Liver (tissue), 3 donors: ENCODE measurements at regions not wholly inside any gene's neighbourhood (a gene's known extent, or its start where the extent isn't known, plus 50 kb on each side); places are given as distances from the start of the nearest gene placed in this dataset.

Experiments
- CTCF ChIP-seq: fragments of 150-350 bp; IDR thresholded peaks from 2 replicates; pipeline ENCODE4 v1.5.1; 2017; ENCODE audit warnings: improper control_type of control experiment, low read depth, low read length; ENCODE audit not compliant: missing input control
- EGR1 ChIP-seq, 2 donors: IDR thresholded peaks; 2 replicates each; pipeline ENCODE4 v1.6.1; 2016 to 2018; ENCODE audit warnings: antibody characterized with exemption in 2 of 2, low read depth in 2 of 2
- HNF4A ChIP-seq, 2 donors: conservative IDR thresholded peaks; 2 replicates each; pipeline ENCODE4 v1.6.1; 2016; ENCODE audit warnings: antibody characterized with exemption in 2 of 2, mild to moderate bottlenecking in 2 of 2
- MAX ChIP-seq: IDR thresholded peaks from 2 replicates; pipeline ENCODE4 v1.6.1; 2016; ENCODE audit warnings: antibody characterized with exemption
- REST ChIP-seq: IDR thresholded peaks from 2 replicates; pipeline ENCODE4 v1.6.1; 2016; ENCODE audit warnings: antibody characterized with exemption, mild to moderate bottlenecking
- RXRA ChIP-seq, 2 donors: IDR thresholded peaks; 2 replicates each; pipeline ENCODE4 v1.6.1; 2017 to 2018; ENCODE audit warnings: antibody characterized with exemption in 2 of 2, mild to moderate bottlenecking in 1 of 2
- TAF1 ChIP-seq: conservative IDR thresholded peaks from 2 replicates; pipeline ENCODE4 v1.6.1; 2016; ENCODE audit warnings: antibody characterized with exemption, mild to moderate bottlenecking
- donor health status: healthy.
- donor health status: healthy.

GRCh38 chr1:209160230-209160629 is 423.3 kb upstream of the CAMK1G start:
- TF ChIP-seq HNF4A (conservative IDR thresholded peaks at IDR 0.05) (no peak), TAF1 (no peak), CTCF (no peak), RXRA (IDR thresholded peaks at IDR 0.05) (no peak), MAX (no peak), REST (no peak), EGR1 (IDR thresholded peaks at IDR 0.05; ENCODE audit: low read depth in 2 of 2) (no peak)
